ENCODE measurements at regions not wholly inside any gene's neighbourhood (a gene's known extent, or its start where the extent isn't known, plus 50 kb on each side); places are given as distances from the start of the nearest gene placed in this dataset.

GRCh38 chr10:8618834-8619233 lies 564.3 kb downstream of the GATA3 start:
- ChIA-PET POLR2A (no interaction called here), CTCF (no interaction called here)
- Histone ChIP-seq H3K27ac (peak overlapping the region; percentile 55 to 72; a peak in 5 of 6 replicates), H3K4me1 (peaks cover 39% of the 10 kb centered on the region), H3K9me3 (no peaks in the 10 kb centered on the region), H3K4me2 (peak overlapping the region; percentile 52), H3K4me3 (no peak overlapping the region)
- FAIRE-seq (peak; percentile 28), DNase-seq (ENCODE audit: low read depth in 1 of 2, low spot score in 1 of 2) (peak; percentile 23 to 75), ATAC-seq (peak in 1 of 2 experiments; percentile 54; a peak in 1 of 6 replicates)
- TF ChIP-seq NPAS2 (CRISPR knock-in tag; IDR thresholded peaks at IDR 0.05; ENCODE audit: borderline replicate concordance) (no peak), EHF (CRISPR knock-in tag; IDR thresholded peaks at IDR 0.05) (no peak), ATOH8 (CRISPR knock-in tag; IDR thresholded peaks at IDR 0.05; ENCODE audit: low read depth) (no peak), JUN (IDR thresholded peaks at IDR 0.05) (peak in 1 of 2 experiments; percentile 30; a peak in 1 of 5 replicates), TP53 (CRISPR knock-in tag; IDR thresholded peaks at IDR 0.05) (no peak), SMC3 (IDR thresholded peaks at IDR 0.05) (peak; percentile 17; the same call in 1 of the 3 replicates), EP300 (IDR thresholded peaks at IDR 0.05) (peak; percentile 47 to 65; a peak in 1 of 5 replicates), EHMT2 (IDR thresholded peaks at IDR 0.05; ENCODE audit: low read depth) (no peak), CHD4 (IDR thresholded peaks at IDR 0.05; ENCODE audit: borderline replicate concordance) (no peak), FOSB (CRISPR knock-in tag; IDR thresholded peaks at IDR 0.05) (no peak), CEBPB (IDR thresholded peaks at IDR 0.05) (0 out of 4 replicates have a peak, but pooled peaks have one; percentile 12 to 25), POLR2AphosphoS2 (conservative IDR thresholded peaks at IDR 0.05; ENCODE audit: low read length) (no peak), BHLHE40 (IDR thresholded peaks at IDR 0.05; ENCODE audit: low read depth, low read length) (no peak), JUNB (IDR thresholded peaks at IDR 0.05) (peak; percentile 87), CHD2 (IDR thresholded peaks at IDR 0.05; ENCODE audit: low read length, partially characterized antibody) (no peak), ZNF302 (CRISPR knock-in tag; IDR thresholded peaks at IDR 0.05) (no peak), RAD21 (conservative IDR thresholded peaks at IDR 0.05 in 1 of 2, IDR thresholded peaks at IDR 0.05 in 1 of 2) (peak in 1 of 2 experiments; percentile 30; a peak in 1 of 5 replicates), SREBF2 (IDR thresholded peaks at IDR 0.05) (no peak), ESRRA (IDR thresholded peaks at IDR 0.05; ENCODE audit: borderline replicate concordance, low read length) (no peak), GATA3 (IDR thresholded peaks at IDR 0.05; ENCODE audit: borderline replicate concordance) (peak; percentile 73; the same call in 1 of the 2 replicates), FOSL2 (IDR thresholded peaks at IDR 0.05) (peak; percentile 73), FOSL2 (CRISPR knock-in tag; IDR thresholded peaks at IDR 0.05) (peak; percentile 64), HOXA7 (CRISPR knock-in tag; IDR thresholded peaks at IDR 0.05) (no peak)
- TF ChIP-seq, protein P1, sequence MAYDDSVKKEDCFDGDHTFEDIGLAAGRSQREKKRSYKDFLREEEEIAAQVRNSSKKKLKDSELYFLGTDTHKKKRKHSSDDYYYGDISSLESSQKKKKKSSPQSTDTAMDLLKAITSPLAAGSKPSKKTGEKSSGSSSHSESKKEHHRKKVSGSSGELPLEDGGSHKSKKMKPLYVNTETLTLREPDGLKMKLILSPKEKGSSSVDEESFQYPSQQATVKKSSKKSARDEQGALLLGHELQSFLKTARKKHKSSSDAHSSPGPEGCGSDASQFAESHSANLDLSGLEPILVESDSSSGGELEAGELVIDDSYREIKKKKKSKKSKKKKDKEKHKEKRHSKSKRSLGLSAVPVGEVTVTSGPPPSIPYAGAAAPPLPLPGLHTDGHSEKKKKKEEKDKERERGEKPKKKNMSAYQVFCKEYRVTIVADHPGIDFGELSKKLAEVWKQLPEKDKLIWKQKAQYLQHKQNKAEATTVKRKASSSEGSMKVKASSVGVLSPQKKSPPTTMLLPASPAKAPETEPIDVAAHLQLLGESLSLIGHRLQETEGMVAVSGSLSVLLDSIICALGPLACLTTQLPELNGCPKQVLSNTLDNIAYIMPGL (CRISPR knock-in tag; IDR thresholded peaks at IDR 0.05; ENCODE audit: borderline replicate concordance) = no peak
- WGBS (ENCODE audit: missing lambda C conversion rate) = 5% methylated on average over 4 of the region's 4 CpGs

GRCh38 chr10:8628351-8628750 lies 573.9 kb downstream of the GATA3 start:
- 53% methylated on average over 5 of the region's 5 CpGs for WGBS (ENCODE audit: missing lambda C conversion rate)
- Histone ChIP-seq H3K4me1 (no peaks in the 10 kb centered on the region), H3K27ac (no peak overlapping the region), H3K4me3 (no peak overlapping the region), H3K4me2 (no peak overlapping the region), H3K9me3 (no peaks in the 10 kb centered on the region)
- no peak for TF ChIP-seq FOSL2 (IDR thresholded peaks at IDR 0.05)
- no peak for TF ChIP-seq FOSL2 (CRISPR knock-in tag; IDR thresholded peaks at IDR 0.05)
- TF ChIP-seq GATA3 (IDR thresholded peaks at IDR 0.05; ENCODE audit: borderline replicate concordance) = peak; percentile 28; the same call in 1 of the 2 replicates
- ChIA-PET POLR2A (no interaction called here), CTCF (interaction anchor here (0.7 kb wide), 1 partner anchor 20 kb away, joined by 3 read pairs; no protein-coding TSS in a partner anchor)
- peak; percentile 8 to 58 for DNase-seq (ENCODE audit: low read depth in 1 of 2, low spot score in 1 of 2)
- peak in 1 of 2 experiments; percentile 52; a peak in 2 of 6 replicates for ATAC-seq
- no peak for FAIRE-seq
